Pons (tissue), 1 donor: ENCODE measurements at regions not wholly inside any gene's neighbourhood (a gene's known extent, or its start where the extent isn't known, plus 50 kb on each side); places are given as distances from the start of the nearest gene placed in this dataset.

Source experiments
- DNase-seq: peaks from one replicate; pipeline ENCODE4 v3.0.0-alpha.2; 2016; ENCODE audit warnings: low spot score

DNA sequence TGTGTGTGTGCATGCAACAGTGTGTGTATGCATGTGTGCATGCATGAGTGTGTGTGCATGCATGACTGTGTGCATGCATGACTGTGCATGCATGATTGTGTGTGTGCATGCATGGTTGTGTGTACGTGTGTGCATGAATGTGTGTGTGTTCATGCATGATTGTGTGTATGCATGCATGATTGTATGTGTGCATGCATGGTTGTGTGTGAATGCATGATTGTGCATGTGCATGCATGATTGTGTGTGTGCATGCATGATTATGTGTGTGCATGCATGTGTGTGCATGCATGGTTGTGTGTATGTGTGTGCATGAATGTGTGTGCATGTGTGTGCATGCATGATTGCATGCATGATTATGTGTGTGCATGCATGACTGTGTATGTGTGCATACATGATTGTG is 1052.0 kb downstream of the TBC1D22A start:
- no peak for DNase-seq

DNA sequence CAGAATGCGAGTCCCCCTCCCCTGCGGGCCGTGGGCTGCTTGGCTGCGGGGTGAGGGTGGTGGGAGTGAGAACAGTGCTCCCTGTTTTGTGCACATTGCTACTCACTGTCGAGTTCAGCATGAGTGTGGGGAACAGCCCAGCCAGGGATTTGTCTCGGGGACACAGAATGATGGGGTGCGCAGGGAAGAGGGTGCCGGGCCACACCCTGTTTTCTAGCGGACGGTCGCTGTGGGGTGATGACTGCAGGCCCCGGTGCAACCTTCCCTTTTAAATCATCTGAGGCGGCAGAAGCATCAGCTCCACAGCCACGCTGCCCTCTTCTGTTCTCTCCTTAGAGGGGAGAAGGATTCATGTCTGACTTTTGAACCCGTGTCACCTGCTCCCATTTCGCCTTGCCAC is 1051.2 kb downstream of the TBC1D22A start:
- no peak for DNase-seq

DNA sequence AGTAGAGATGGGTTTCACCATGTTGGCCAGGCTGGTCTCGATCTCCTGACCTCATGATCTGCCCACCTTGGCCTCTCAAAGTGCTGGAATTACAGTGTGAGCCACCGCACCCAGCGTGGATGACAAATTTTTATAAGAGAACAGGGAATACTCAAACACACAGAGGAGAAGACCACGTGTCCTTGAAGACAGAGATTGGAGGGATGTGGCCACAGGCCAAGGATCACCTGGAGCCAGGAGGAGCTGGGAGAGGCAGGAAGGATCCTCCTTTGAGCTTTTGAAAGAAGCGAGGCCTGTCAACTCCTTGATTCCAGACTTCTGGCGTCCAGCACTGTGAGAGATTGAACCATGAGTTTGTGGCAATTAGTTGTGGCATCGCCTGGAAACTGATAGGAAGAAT is 1049.5 kb downstream of the TBC1D22A start:
- no peak for DNase-seq

DNA sequence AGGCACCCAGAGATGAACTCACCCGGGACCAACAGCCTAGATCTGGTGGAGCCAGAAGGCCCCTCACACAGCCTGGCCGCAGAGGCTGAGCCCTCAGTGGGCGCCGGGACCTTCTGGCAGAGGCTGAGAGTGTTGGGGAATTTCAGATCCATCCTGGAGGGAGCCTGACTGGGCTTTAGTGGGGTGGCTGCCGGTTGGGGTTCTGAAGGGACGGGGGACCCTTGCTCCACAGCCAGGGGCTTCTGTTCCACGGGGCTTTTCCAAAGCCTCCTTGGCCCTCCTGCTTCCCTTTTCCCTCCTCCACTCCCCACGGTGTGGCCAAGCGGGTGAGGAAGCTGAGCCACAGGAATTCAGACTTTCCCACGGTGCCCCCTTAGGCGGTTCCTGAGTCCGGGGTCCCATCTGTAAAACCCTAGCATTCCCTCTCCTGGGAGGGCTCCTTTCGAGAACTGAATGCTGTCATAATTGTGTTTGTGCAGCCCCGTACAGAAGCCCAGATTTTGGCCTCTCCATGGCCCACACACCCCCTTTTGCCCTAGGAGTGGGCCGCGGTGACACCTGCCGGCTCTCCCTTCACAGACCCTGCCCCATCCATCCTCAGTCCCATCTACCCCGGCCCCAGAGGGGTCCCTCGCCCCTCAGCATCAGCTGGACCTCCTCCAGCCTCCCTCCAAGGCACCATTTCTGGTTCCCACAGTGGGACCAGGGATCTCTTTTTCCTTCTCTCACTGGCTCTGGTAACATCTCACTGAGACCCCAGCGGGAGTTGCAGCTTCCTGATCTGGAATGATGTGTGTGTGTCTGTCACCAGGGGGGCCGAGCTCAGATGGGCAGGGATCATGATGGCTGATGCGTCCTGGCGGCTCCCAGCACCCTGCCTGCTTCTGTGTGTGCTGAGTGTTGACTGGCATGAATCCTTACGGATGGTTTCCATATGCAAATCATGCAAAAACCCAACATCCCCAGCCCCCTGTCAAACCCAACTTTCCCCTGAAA is 1048.4 kb downstream of the TBC1D22A start:
- no peak for DNase-seq

DNA sequence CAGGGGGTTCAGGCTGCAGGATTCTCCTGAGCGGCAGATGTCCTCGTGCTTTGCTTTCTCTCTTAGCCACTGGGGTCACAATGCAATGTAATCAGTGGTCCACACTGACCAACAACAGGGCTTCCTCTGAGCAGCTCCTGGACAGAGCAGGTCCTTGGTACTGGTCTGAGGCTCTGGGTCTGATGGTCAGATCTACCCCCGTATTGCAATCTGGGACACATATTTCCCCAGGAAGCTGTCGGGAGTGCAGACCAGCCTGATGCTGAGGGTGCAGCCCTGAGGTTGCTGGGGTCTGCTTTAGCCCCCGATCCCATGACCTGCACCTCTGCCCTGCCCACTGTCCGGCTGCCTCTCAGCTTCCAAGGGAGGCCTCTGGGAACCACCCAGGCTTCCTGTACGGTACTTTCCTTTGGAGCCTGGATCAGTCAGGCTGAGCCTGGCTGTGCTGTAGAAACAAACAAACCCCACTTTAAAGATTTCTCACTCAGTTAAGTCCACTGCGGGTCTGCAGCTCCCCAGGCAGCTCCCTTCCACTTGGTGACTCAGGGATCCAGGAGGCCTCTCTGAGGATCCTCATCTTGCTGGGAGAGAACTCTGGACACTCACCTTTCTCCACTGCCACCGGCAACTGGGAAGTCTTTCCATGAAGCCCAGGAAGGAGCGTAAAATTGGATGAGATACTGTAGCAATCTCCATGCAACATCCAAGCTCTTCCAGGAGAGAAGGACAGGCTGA is 1046.6 kb downstream of the TBC1D22A start:
- no peak for DNase-seq

DNA sequence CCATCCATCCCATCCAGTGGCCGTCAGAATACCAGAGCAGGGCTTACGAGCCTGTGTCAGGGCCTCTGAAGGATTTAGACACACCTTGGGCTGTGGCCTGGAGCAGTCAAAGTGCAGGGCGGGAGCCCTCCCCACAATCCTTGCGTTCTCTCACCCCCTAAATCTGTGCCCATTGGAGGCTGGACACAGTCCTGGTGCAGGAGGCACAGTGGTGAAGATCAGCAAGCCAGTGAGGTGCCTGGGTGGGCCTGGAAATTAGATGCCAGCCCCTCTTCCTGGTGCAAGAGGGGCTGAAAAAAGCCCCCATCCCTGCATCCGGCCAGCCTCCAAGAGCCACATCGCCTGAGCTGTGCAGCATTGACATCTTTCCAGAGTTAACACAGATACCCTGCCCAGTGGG is 1045.8 kb downstream of the TBC1D22A start:
- no peak for DNase-seq

DNA sequence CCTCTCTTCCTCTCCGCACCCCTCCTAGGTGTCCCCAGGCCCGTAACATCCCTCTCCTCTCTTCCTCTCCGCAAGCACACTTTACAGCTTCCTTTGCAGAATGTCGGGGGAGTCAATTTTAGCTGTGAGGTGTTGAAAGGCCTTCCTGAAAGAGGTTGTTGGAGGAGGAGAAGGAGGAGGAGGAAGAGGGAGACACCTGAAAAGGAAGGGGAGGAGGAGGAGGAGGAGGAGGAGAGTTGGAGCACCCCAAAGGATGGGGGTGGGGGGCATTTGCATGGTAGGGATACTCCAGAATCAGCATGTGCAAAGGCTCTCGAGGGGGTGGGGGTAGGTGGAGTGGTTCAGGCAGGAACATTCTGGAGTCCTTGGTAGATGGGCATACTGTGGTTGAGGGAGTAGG is 1045.1 kb downstream of the TBC1D22A start:
- DNase-seq = no peak

DNA sequence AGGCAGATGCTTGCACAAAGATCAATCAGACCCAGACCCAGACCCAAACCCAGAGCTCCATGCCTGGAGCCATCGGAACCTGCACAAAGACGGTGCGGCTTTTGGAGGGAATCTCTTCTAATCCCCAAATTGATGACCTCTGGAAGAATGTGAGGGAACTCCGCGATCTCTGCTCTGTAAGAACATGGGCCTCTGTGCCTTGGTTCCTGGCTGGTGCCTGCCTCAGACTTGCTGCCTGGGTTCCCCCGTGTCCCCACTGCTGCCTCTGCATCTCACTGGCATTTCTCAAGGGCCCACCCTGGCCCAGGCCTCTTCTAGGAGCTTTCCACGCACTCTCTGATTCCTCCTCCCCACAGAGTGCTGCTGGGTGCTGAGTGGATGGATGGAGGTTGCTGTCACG is 1044.4 kb downstream of the TBC1D22A start:
- DNase-seq = no peak

DNA sequence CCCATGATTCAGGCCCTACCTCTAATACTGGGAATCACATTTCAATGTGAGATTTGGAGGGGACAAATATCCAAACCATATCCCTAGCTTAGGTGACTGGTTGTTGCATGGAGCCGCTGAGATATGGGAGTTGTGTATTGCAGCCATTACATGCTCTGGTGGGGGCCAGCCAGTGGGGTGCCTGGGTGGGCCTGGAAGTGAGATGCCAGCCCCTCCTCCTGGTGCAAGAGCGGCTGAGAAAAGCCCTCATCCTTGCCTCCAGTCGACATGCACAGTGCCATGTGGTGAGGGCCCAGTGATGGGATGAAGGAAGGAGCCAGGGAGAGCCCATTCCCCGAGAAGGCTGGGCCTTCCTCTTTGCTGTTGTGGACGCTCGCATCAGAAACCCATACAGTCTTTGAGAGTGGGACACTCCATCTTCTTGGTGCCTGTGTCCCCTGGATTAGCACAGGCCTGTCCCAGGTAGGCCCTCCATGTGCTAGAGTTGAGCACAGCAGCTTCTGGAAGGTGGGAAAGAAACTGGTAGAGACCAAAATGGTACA is 1043.0 kb downstream of the TBC1D22A start:
- no peak for DNase-seq

DNA sequence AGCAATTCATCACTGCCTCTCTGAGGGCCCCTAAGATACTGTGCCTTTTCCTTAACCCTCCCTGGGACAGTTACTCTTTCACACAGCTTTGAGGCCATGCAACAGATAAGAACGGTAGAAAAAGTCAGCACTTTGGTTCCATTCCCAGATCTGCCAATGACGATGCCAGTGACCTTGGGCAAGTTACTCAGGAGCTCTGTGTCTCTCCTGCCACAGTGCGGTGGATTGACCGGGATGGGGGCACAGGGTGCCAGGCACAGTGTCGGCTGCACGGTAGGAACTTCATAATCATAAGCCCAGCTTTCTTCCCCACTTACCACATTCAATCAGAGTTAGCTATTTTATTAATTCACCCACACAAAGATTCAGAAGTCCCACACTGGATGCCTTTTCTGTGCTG is 1041.8 kb downstream of the TBC1D22A start:
- no peak for DNase-seq

DNA sequence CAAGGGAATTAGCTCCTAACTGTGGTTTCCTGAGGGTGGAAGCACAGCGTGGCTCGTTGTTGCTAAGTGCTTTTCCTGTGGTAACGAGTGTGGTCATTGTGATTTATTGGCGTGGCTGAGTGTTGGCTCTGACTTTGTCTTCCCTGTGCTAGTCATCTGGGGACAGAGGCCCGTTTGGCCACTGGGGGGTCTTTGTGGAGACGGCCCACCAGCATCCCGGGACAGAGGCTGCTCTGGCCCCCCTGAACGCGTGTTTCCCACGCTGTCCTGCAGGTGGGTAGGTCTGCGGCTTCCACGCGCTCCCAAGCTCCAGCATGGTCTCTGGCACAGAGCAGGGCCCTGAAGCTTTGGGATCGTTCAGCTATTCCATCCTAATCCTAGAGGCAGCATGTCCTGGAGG is 1040.0 kb downstream of the TBC1D22A start:
- DNase-seq = no peak

DNA sequence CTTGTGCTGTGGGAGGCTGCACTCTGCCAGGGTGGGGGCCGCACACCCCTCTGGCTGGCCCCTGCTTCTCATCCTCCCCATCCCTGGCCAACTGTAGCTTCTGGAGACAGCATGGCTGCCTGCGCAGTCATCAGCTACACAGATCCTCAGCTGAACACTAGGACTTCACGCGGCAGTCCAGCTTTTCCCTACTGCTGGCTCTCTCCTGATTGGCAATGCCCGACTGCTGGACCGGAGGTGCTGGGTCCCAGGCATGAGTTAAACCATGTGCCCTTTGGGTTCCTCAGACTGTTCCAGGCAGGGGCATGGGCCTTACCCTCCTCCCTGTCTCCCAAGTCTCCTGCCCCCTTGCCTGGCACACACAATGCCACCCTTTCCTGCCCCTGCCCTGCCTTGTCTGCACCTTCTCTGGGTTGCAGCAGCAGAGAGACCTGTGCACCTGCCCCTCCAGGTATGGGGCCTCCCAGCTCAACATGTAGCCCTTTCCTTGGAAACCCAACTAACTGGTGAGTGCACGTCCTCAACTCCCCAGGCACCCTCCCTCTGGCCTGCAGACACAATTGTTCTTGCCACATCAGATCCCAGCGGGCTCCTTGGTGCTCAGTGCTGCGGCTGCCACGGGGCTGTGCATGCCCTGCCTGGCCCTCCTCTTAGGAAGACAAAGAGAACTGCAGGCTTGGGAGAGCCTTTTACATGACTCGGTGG is 1039.2 kb downstream of the TBC1D22A start:
- no peak for DNase-seq

DNA sequence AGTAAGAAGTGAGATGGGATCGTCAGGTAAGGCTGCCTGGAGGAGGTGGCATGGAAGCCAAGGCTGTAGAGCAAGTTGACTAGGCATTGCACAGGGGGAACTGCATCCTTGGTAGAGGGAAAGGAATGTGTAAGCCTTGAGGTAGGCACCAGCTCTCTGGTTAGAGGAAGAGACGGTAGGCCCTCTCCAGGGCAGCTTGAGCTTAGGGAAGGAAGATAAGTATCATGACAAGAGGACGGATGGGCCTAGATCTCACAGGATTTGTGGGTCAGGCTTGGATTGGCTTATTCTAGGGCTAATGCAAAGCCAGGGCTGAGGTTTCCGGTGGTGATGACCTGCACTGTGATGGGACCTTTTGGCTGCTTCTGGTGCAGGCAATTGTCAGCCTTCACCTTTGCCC is 1035.8 kb downstream of the TBC1D22A start:
- no peak for DNase-seq

DNA sequence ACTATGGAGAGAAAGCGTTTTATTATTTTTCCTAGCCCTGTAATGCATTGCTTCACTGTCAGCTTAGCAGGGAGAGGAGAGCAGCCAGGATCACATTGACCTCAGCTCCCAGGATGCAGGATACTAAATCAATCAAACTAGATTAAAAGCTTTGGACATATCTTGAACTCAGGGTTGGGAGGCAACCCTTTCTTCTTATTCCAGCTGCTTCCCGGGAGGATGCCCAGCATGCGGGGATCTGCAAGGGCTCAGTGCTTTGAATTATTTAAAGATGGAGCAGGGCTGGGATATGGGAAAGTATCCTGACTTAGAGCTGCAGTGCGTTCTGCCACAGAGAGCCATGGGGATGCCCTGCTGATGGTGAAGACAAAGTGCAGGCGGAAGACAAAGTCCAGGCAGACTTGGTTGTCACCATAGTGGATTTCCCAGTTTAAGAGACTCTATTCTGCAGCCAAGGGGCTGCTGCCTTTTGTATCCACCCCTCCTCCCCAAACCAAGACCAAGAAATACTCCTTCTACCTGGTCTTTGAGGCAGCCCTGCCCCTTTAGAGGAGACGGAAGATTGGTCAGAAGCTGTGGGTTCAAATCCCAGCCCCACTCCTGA is 1035.0 kb downstream of the TBC1D22A start:
- no peak for DNase-seq

DNA sequence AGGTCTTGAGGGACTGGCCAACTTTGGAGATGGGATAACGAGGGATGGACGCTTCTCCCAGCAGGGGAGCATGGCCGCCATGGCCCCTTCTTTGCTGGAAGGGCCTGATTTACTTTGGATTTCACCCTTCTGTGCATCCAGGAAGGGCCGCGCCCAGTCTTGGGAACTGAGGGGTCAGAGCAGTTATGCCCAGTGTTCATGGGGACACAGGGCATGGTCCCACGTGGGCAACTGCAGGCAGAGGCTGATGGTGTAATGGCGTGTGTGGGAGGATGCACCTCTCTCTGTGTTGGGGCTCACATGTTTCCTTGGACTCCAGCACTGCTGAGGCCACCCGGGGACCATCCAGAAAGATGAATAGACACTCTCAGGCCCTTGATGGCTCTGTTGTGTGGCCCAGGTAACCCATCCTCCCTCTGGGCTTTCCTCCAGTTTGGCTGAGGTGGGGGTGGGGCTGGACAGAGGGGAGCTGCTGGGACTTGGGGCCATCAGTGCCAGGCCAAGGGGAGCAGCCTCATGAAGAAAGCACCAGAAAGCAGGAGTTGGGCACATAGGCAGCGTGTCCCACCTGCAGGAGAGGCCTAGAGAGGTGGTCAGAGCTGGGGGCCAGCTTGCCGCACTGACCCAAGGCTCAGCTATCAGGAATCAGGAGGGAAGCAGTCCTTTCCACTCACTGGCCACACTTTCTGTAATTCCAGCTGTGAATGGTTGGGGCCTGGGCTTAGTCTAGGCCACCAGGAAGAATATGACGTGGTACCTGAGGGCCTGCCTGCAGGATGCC is 1033.9 kb downstream of the TBC1D22A start:
- no peak for DNase-seq

DNA sequence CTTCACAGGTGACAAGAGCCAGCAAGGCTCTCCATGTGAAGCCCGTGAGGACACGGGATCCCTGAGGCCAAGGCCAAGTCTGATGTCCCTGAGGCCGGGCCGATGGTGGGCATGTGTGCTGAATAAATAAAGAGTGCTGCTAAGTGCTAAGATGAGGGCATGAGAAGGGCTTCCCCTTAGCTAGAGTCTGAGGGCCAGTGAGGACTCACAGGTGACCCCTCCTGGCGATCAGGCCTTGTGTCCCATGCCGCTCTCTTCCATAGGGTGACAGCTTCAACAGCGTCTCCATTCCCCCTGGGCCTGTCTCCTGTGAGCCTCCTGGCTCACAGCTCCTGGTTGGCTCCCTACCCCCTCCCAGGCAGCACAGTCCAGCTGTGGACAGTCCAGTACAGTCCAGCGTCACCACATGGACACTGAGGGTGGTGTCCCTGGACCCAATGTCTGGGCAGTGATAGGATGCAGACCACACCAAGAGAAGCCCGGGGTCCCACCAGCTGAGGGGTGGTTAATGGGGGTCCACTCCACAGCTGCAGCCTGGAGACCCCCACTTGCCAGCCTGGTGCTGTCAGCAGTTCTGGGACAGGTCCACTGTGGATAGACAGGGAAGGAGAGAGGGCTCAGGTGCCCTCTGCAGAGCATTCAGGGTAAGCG is 1033.2 kb downstream of the TBC1D22A start:
- no peak for DNase-seq

DNA sequence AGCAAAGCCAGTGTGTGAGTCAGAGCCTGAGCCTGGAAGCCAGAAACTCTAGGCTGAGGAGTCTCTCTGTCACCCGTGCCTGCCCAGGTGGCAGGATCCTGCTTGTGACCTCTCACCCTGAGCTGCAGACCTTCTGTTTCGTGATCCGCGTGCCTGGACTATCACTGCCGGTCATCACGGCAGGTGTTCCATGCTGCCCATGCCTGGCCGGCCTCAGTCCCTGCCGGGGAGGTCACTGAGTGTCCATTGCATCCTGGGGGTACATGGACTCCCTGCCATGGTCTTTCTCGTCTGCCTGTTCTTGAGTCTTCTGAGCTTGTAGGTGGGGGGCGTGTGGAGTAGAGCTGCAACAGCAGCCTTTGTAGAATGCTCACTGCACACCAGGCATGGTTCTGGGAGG is 1032.4 kb downstream of the TBC1D22A start:
- no peak for DNase-seq

DNA sequence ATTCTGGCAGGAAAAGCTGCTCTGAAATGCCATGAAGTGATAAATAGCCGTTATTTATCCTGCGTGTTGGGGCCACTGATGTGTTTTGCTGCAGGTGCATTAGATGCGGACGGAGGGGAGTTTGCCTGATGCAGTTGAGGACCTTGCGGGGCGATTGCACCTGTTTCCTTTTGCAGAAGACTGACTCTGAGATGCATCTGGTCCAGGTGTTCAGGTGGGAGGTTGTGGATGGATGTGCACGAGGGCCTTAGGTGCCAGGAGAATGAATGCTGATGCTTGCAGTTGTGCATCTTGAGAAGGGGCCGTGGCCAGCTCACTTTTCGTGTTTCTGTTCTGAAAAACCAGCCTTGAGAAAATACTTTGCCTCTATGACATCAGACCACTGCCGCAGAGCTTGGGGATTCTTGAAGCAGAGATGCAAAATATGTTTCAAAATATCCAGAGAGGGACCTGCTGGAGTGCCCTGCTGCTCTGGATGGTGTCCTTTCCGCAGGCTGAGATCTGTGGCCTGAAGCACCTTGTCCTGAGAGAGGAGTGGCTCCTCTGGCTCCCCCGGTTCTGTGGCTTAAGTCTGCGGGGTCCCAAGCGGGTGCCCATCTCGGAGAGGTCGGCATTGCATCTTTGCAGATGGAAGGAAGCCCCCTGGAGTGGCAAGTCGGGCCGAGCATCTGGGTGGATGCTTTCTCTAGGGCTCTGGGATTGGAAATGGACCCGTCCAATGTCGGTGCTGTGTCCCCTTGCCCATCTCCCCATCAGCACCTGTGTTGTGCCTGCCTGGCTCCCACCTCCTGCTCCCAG is 1031.1 kb downstream of the TBC1D22A start:
- DNase-seq = no peak

DNA sequence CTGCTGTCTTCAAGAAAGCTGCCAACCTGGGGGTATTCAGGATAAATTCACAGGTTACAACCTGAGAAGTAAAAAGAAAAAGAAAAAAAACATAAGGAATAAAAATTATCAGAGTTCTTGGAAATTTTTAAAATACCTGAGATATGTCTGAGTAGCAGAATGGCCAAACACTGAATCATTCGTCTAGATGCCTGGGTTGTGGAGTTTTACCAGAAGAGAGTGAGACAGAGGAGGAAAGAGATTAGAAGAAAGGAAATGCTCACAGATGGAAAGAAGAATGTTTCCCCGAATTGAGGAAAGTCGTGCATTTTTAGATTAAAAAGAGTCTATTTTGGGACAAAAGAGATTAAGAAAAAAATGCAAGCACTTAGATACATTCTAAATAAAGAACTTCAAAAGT is 1026.7 kb downstream of the TBC1D22A start:
- DNase-seq = no peak

DNA sequence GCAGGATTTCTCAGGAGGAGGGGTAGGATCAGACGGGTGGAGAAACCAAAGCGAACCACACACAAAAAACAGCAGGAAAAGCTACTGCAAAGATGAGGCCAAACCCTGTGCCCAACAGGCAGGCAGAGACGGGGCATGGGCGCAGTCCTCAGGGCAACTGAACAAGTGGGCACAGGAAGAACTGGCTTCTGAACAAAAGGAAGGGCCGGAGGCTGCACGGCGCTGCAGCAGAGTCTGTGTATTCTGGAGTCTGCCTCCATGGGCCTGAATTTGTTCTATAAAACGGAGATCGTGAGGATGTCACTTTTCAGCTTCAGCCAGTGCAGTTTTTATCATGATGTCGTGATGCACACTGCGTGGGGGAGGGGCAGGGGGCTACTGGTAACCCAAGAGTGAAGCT is 1026.0 kb downstream of the TBC1D22A start:
- DNase-seq = no peak
